ENCODE measurements at regions not wholly inside any gene's neighbourhood (a gene's known extent, or its start where the extent isn't known, plus 50 kb on each side); places are given as distances from the start of the nearest gene placed in this dataset.

GRCh38 chr13:64020126-64020525, 2604.5 kb upstream of the PCDH20 start:
- no peak overlapping the region for H3K4me3 ChIP-seq (ENCODE audit: low read depth, low read length)
- TF ChIP-seq CTCF (IDR thresholded peaks at IDR 0.05; ENCODE audit: borderline replicate concordance, insufficient read depth, low read depth, low read length) = no peak

GRCh38 chr13:64007339-64007738, 2591.7 kb upstream of the PCDH20 start:
- H3K4me3 ChIP-seq (ENCODE audit: low read depth, low read length) = no peak overlapping the region
- TF ChIP-seq CTCF (IDR thresholded peaks at IDR 0.05; ENCODE audit: borderline replicate concordance, insufficient read depth, low read depth, low read length) = no peak

GRCh38 chr13:64000321-64000720, 2584.7 kb upstream of the PCDH20 start:
- H3K4me3 ChIP-seq (ENCODE audit: low read depth, low read length) = no peak overlapping the region
- TF ChIP-seq CTCF (IDR thresholded peaks at IDR 0.05; ENCODE audit: borderline replicate concordance, insufficient read depth, low read depth, low read length) = no peak

GRCh38 chr13:63999614-64000305, 2584.1 kb upstream of the PCDH20 start:
- no peak for TF ChIP-seq CTCF (IDR thresholded peaks at IDR 0.05; ENCODE audit: borderline replicate concordance, insufficient read depth, low read depth, low read length)
- no peak overlapping the region for H3K4me3 ChIP-seq (ENCODE audit: low read depth, low read length)

GRCh38 chr13:63983366-63983765, 2567.7 kb upstream of the PCDH20 start:
- no peak for TF ChIP-seq CTCF (IDR thresholded peaks at IDR 0.05; ENCODE audit: borderline replicate concordance, insufficient read depth, low read depth, low read length)
- H3K4me3 ChIP-seq (ENCODE audit: low read depth, low read length) = no peak overlapping the region

- no peak for TF ChIP-seq CTCF (IDR thresholded peaks at IDR 0.05; ENCODE audit: borderline replicate concordance, insufficient read depth, low read depth, low read length)
- no peak overlapping the region for H3K4me3 ChIP-seq (ENCODE audit: low read depth, low read length)
Observed at GRCh38 chr13:63979951-63980350, 2564.3 kb upstream of the PCDH20 start.

- H3K4me3 ChIP-seq (ENCODE audit: low read depth, low read length) = no peak overlapping the region
- no peak for TF ChIP-seq CTCF (IDR thresholded peaks at IDR 0.05; ENCODE audit: borderline replicate concordance, insufficient read depth, low read depth, low read length)
Observed at GRCh38 chr13:63972328-63972727, 2556.7 kb upstream of the PCDH20 start.
